GM18508 (cell line): ENCODE measurements at regions not wholly inside any gene's neighbourhood (a gene's known extent, or its start where the extent isn't known, plus 50 kb on each side); places are given as distances from the start of the nearest gene placed in this dataset.

Source experiments
- ATAC-seq: cut with Tn5 transposase; IDR thresholded peaks from one replicate; pipeline ENCODE4 v1.9.1; 2021; ENCODE audit warnings: moderate number of reproducible peaks; ENCODE audit not compliant: insufficient read depth, unreplicated experiment

GRCh38 chr10:128511284-128511683, 385.1 kb upstream of the MKI67 start:
- no peak for ATAC-seq

GRCh38 chr10:128512767-128513166, 386.5 kb upstream of the MKI67 start:
- ATAC-seq: no peak

GRCh38 chr10:128514536-128514935, 388.3 kb upstream of the MKI67 start:
- no peak for ATAC-seq

DNA sequence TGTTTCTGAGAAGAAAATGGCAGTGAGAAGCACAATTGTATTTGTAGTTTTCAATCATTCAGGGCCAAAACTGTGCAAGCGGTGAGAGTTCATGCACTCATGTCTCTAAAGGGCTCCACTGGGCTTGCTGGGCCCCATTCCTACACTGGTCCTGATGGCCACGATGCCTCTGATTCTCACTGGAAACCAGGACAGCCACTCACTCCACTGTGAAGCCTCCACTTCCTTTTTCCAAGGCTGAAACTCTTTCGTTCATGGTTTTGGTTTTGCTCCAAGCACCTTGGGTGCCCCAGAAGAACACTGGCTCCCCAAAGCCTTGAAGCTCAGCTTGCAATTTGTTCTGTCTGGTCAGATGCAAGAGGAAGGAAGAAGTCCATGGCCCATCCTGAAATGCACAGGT, 390.0 kb upstream of the MKI67 start:
- ATAC-seq: no peak

DNA sequence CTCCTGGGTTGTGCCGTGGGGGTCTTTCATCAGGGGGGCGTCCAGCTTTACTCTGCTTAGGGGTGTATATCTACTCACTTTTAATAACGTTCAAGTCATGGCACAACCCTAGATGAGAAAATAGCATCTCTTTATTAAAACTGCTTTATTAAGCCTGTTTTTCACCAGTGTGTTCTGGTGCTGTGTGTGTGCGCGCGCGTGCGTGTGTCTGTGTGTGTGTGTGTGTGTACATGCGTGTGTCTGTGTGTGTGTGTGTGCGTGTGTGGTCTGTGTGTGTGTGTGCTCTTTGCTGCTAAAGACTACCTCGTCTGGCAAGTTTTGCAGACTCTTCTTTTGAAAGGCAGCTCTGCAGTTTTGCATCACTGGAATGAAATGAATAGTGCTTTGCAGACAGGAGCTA, 390.9 kb upstream of the MKI67 start:
- no peak for ATAC-seq

- ATAC-seq: no peak
These were observed 391.8 kb upstream of the MKI67 start for GRCh38 chr10:128518000-128518399.

GRCh38 chr10:128519581-128519980, 393.4 kb upstream of the MKI67 start:
- ATAC-seq: no peak

GRCh38 chr10:128520211-128520815, 394.1 kb upstream of the MKI67 start:
- ATAC-seq: no peak

DNA sequence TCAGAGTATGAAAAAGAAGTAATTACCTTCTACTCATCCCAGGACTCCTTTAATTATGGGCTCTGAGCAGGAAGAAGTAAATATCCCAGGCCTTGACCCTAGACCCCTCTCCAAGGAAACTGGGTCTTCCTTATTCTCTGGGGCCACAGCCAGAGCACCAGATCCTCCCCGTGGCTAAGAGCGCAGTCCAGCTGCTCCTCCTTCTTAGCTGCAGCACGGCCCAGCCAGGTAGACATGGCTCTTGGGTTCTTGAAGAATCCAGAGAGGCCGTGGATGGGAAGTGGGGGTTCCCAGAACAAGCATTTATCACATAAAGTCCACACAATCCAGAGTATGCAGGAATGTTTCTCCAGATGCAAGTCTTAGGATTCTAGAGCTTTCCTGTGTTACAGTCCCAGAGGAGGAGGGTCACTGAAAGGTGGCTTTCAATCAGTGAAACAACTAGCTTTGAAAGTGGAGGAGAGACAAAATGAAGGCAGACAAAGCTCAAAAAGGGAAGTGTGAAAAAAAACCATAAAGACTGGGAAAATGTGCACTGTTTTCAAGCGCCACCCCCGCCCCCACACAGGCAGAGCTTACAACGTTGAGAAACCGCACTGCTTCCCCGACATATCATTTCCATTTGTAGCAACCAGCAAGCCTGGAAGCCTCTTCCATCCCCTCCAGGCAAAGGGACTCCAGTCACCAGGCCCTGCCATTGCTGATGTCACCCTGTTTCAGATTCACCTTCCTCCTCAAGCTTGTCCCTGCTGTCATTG, 396.5 kb upstream of the MKI67 start:
- ATAC-seq: no peak

- ATAC-seq: no peak
These were observed 399.2 kb upstream of the MKI67 start for GRCh38 chr10:128525444-128525843.

DNA sequence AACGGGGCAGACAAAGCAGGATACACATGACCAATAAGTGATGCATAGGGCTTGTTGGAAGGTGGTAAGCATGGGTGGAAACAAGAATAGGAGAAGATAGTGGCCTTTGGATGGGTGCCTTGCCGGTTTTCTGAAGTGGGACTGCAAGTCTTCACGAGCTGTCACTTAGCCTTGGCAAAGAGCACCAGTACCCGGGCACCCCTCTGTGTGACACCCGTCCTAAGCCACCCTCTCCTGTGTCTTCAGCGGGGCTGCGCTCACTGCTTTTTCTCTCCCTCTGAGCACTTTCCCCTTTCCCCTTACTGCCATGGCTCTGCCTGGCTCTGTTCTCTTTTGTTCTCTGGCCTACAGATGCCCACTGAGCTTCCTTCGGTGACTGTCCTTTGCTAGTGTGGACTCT, 399.7 kb upstream of the MKI67 start:
- ATAC-seq: no peak

- no peak for ATAC-seq
These were observed 400.7 kb upstream of the MKI67 start for GRCh38 chr10:128526791-128527375.

DNA sequence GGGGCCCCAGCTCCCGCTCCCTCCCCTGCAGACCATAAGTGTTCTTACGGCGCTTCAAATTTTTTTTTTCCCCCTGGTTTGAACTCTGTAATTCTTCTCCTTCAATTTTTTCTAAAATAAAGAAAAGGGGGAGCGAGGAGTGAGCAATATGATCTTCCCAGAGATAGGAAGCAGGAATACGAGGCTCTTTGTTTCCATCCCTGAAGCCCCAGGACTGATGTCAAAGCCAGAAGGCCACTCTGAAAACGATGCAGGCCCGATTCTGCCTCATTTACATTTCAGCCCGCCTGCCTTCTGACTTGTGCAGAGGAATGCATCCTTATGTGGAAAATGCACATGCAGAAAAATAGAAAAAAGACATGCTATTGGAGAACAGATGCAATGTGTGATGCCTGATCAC, 401.5 kb upstream of the MKI67 start:
- no peak for ATAC-seq

GRCh38 chr10:128528167-128528566, 401.9 kb upstream of the MKI67 start:
- ATAC-seq: no peak

DNA sequence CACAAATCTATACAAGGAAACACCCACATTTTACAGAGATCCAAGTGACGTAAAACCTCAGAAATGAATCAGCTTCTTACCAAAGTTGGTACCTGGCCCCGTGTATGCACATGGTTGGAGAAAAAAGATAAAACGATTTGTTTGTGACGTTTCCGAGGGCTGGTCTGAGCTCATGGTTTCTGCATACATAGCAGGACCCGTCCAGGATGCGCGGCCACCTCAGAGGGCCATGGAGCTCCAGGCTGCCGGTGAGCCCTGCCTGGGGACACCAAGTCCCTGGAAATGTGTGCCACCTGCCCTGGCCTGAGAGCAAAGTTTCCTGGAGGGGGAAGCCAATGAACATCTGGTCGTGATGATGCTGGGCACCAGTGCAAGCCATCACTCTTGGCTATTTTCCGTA, 402.6 kb upstream of the MKI67 start:
- ATAC-seq: no peak

GRCh38 chr10:128529225-128529624, 403.0 kb upstream of the MKI67 start:
- no peak for ATAC-seq

- ATAC-seq: no peak
These were observed 404.1 kb upstream of the MKI67 start for GRCh38 chr10:128530301-128530700.

- no peak for ATAC-seq
These were observed 404.7 kb upstream of the MKI67 start for GRCh38 chr10:128530946-128531345.

DNA sequence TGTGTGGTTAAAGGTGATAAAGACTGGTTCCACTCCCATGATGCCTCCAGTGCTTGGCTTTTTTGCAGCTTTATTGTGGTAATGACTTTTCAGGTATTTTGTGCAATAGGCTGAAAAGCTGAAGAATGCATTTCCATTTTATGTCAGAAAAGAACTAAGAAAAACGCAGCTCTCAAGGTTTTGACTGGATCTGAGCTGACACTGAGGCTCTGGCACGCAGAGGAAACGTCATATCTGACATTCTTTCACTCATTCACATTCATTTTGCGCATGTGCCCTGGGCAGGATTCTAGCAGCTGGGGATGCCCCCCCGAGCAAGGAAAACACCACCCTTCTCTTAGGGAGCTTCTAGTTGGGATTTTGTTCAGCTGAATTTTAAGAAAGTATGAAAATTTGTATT, 408.5 kb upstream of the MKI67 start:
- ATAC-seq: no peak

GRCh38 chr10:128536259-128536658, 410.0 kb upstream of the MKI67 start:
- ATAC-seq: no peak

DNA sequence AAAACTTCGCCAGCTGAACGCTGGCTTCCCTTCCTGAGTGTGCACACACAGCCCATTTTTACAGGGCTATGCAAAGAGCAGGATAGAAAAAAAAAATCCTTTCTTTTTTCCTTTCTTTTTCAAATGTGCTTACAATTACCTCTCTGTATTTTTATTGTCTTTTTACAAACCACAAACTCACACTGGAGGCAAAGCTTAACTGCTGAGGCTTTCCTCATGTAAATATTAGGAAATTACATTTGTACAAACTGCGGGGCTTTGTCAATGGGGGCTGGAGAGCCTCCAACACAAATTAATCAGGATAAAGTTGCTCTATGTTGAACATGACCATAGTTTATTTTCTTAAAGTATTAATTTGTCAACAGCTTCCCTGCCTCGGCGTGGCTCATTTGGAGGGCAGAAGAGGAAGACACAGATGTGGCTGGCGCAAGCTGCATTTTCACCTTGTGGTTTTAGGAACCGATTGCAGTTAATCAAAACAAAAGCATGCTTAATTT, 411.7 kb upstream of the MKI67 start:
- no peak for ATAC-seq

DNA sequence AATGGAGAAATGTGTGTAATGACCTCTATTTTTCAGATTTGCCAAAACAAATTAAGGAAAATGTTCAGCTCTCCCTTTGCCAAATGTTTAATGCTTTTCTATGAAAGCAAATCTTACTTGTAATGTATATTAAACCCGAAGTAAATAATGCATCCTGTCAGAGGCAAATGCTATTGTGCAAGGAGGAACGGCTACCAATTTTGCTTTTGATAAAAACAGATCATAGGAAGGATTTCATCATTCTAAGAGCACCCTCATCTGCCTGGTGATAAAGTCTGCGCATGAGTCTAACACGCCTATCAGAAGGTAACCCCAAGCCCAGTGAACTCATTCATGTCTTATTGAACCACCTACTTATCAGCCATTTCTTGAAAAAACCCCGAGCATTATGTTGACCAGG, 412.4 kb upstream of the MKI67 start:
- ATAC-seq: no peak
